SK-N-SH treated with all-trans-retinoic acid at 6 μM for 48 hours (cell line): ENCODE measurements at regions not wholly inside any gene's neighbourhood (a gene's known extent, or its start where the extent isn't known, plus 50 kb on each side); places are given as distances from the start of the nearest gene placed in this dataset.

Experiments used
- ATAC-seq: fragments of 200-7000 bp; cut with Tn5 transposase; 3 replicates; pipeline ENCODE4 v1.9.1; 2020; ENCODE audit warnings: mild to moderate bottlenecking, moderate library complexity
- ARNTL ChIP-seq: fragments of 450-650 bp; formaldehyde crosslinking; IDR thresholded peaks from 2 replicates; pipeline ENCODE4 v1.5.0; 2020; ENCODE audit warnings: low read depth, mild to moderate bottlenecking, moderate library complexity, borderline replicate concordance
- BACH2 ChIP-seq: fragments of 250-450 bp; sonication (Bioruptor Pico); IDR thresholded peaks from 2 replicates; pipeline ENCODE4 v1.9.0; 2021; ENCODE audit warnings: mild to moderate bottlenecking, borderline replicate concordance
- CSRNP3 ChIP-seq: fragments of 250-450 bp; sonication (Bioruptor Pico); IDR thresholded peaks from 2 replicates; pipeline ENCODE4 v1.5.1; 2021; ENCODE audit warnings: mild to moderate bottlenecking, moderate library complexity
- ESRRG ChIP-seq: fragments of 250-450 bp; sonication (Bioruptor Pico); IDR thresholded peaks from 2 replicates; pipeline ENCODE4 v1.6.1; 2021; ENCODE audit warnings: mild to moderate bottlenecking
- GLIS3 ChIP-seq: fragments of 250-450 bp; sonication (Bioruptor Pico); IDR thresholded peaks from 2 replicates; pipeline ENCODE4 v1.5.0; 2020; ENCODE audit warnings: mild to moderate bottlenecking, moderate library complexity
- ISL1 ChIP-seq: fragments of 250-450 bp; sonication (Bioruptor Pico); IDR thresholded peaks from 2 replicates; pipeline ENCODE4 v2.1.2; 2022; ENCODE audit warnings: mild to moderate bottlenecking, moderate library complexity
- OSR1 ChIP-seq: fragments of 250-450 bp; sonication (Bioruptor Pico); IDR thresholded peaks from 2 replicates; pipeline ENCODE4 v1.8.0; 2022; ENCODE audit warnings: moderate library complexity, mild to moderate bottlenecking, inconsistent platforms
- PATZ1 ChIP-seq: fragments of 250-450 bp; sonication (Bioruptor Pico); IDR thresholded peaks from 2 replicates; pipeline ENCODE4 v1.8.0; 2020; ENCODE audit warnings: mild to moderate bottlenecking, moderate library complexity, borderline replicate concordance
- POU6F1 ChIP-seq: fragments of 250-450 bp; sonication (Bioruptor Pico); IDR thresholded peaks from 2 replicates; pipeline ENCODE4 v1.8.0; 2021; ENCODE audit warnings: low read depth, mild to moderate bottlenecking, moderate library complexity, borderline replicate concordance
- PPARA ChIP-seq: fragments of 250-450 bp; sonication (Bioruptor Pico); IDR thresholded peaks from 2 replicates; pipeline ENCODE4 v1.5.0; 2020; ENCODE audit warnings: mild to moderate bottlenecking, borderline replicate concordance
- RARB ChIP-seq: fragments of 250-450 bp; sonication (Bioruptor Pico); IDR thresholded peaks from 2 replicates; pipeline ENCODE4 v1.8.0; 2021; ENCODE audit warnings: mild to moderate bottlenecking, moderate library complexity
- SNAI2 ChIP-seq: fragments of 250-450 bp; sonication (Bioruptor Pico); IDR thresholded peaks from 2 replicates; pipeline ENCODE4 v1.5.0; 2020; ENCODE audit warnings: mild to moderate bottlenecking, moderate library complexity
- TCF4 ChIP-seq: fragments of 250-450 bp; sonication (Bioruptor Pico); IDR thresholded peaks from 2 replicates; pipeline ENCODE4 v1.8.0; 2021; ENCODE audit warnings: mild to moderate bottlenecking, moderate library complexity, borderline replicate concordance
- TOX ChIP-seq: fragments of 250-450 bp; sonication (Bioruptor Pico); IDR thresholded peaks from 2 replicates; pipeline ENCODE4 v1.8.0; 2021; ENCODE audit warnings: mild to moderate bottlenecking, moderate library complexity, borderline replicate concordance
- TSHZ2 ChIP-seq: fragments of 250-450 bp; sonication (Bioruptor Pico); IDR thresholded peaks from 2 replicates; pipeline ENCODE4 v1.5.0; 2020; ENCODE audit warnings: mild to moderate bottlenecking, moderate library complexity
- ZC3H10 ChIP-seq: fragments of 250-450 bp; sonication (Bioruptor Pico); IDR thresholded peaks from 2 replicates; pipeline ENCODE4 v1.5.1; 2021; ENCODE audit warnings: mild to moderate bottlenecking, moderate library complexity
- ZFP3 ChIP-seq: fragments of 250-450 bp; sonication (Bioruptor Pico); IDR thresholded peaks from 2 replicates; pipeline ENCODE4 v1.5.0; 2020; ENCODE audit warnings: mild to moderate bottlenecking, moderate library complexity
- ZFP30 ChIP-seq: fragments of 450-650 bp; formaldehyde crosslinking; IDR thresholded peaks from 2 replicates; pipeline ENCODE4 v1.5.0; 2022; ENCODE audit warnings: mild to moderate bottlenecking, moderate library complexity
- ZNF565 ChIP-seq: fragments of 450-650 bp; formaldehyde crosslinking; conservative IDR thresholded peaks from 2 replicates; pipeline ENCODE4 v1.5.0; 2020; ENCODE audit warnings: low read depth, mild to moderate bottlenecking, moderate library complexity
- ZNF70 ChIP-seq: fragments of 450-650 bp; formaldehyde crosslinking; IDR thresholded peaks from 2 replicates; pipeline ENCODE4 v1.5.0; 2020; ENCODE audit warnings: mild to moderate bottlenecking, moderate library complexity
- ZNF8 ChIP-seq: fragments of 450-650 bp; formaldehyde crosslinking; IDR thresholded peaks from 2 replicates; pipeline ENCODE4 v1.5.0; 2020; ENCODE audit warnings: mild to moderate bottlenecking, moderate library complexity
- TF ChIP-seq, protein P1 (sequence below): fragments of 250-450 bp; sonication (Bioruptor Pico); IDR thresholded peaks from 2 replicates; pipeline ENCODE4 v1.5.1; 2020; ENCODE audit warnings: low read depth, mild to moderate bottlenecking, moderate library complexity

GRCh38 chr7:86479144-86479543 is 164.6 kb upstream of the GRM3 start:
- ATAC-seq = no peak
- TF ChIP-seq RARB (CRISPR knock-in tag) (no peak), OSR1 (CRISPR knock-in tag) (no peak), PPARA (CRISPR knock-in tag) (no peak), ISL1 (no peak), ZFP3 (CRISPR knock-in tag) (no peak), ARNTL (CRISPR knock-in tag) (no peak), ZNF8 (CRISPR knock-in tag) (no peak), BACH2 (CRISPR knock-in tag) (no peak), GLIS3 (CRISPR knock-in tag) (no peak), TSHZ2 (CRISPR knock-in tag) (no peak), ZNF565 (CRISPR knock-in tag) (no peak), POU6F1 (CRISPR knock-in tag) (no peak), ZC3H10 (CRISPR knock-in tag) (no peak), ESRRG (CRISPR knock-in tag) (no peak), PATZ1 (CRISPR knock-in tag) (no peak)

DNA sequence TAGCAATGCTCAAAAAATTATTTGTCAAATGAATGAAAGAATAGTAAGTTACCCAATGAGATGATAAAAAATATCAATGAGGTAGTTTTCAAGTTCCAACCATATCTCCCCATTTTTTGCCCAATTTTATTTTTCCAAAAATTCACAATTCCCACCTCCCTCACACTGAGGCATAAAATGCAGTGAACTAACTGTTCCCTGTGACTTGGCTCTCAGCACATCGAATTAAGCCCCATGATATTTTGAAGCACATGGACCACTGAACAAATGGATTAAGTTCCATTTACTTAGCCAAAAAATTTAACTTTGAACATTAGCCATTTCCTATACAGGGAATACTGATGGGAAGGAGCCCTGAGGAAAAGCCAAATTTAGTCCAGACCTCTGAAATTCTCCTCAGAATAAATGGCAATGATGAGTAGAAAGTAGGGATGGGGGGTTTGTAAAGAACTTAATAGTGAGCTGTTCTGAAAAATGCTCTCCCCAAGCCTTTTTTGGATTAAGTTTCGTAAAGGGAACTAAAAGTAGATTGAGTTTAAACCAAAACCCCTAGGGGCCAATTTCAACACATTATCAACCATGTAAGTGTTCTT is 166.3 kb upstream of the GRM3 start:
- no peak for ATAC-seq
- TF ChIP-seq POU6F1 (CRISPR knock-in tag) = no peak
- TF ChIP-seq TCF4 (CRISPR knock-in tag) = no peak
- TF ChIP-seq ESRRG (CRISPR knock-in tag) = no peak
- TF ChIP-seq ZC3H10 (CRISPR knock-in tag) = no peak
- no peak for TF ChIP-seq PATZ1 (CRISPR knock-in tag)
- TF ChIP-seq, protein P1, sequence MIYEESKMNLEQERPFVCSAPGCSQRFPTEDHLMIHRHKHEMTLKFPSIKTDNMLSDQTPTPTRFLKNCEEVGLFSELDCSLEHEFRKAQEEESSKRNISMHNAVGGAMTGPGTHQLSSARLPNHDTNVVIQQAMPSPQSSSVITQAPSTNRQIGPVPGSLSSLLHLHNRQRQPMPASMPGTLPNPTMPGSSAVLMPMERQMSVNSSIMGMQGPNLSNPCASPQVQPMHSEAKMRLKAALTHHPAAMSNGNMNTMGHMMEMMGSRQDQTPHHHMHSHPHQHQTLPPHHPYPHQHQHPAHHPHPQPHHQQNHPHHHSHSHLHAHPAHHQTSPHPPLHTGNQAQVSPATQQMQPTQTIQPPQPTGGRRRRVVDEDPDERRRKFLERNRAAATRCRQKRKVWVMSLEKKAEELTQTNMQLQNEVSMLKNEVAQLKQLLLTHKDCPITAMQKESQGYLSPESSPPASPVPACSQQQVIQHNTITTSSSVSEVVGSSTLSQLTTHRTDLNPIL (CRISPR knock-in tag) = no peak
- no peak for TF ChIP-seq ISL1
- no peak for TF ChIP-seq SNAI2 (CRISPR knock-in tag)
- no peak for TF ChIP-seq CSRNP3 (CRISPR knock-in tag)
- TF ChIP-seq GLIS3 (CRISPR knock-in tag) = no peak
- TF ChIP-seq ZNF565 (CRISPR knock-in tag) = no peak
- TF ChIP-seq OSR1 (CRISPR knock-in tag) = no peak
- no peak for TF ChIP-seq ZNF70 (CRISPR knock-in tag)
- TF ChIP-seq TOX (CRISPR knock-in tag) = no peak
- TF ChIP-seq PPARA (CRISPR knock-in tag) = no peak
- no peak for TF ChIP-seq BACH2 (CRISPR knock-in tag)
- no peak for TF ChIP-seq ARNTL (CRISPR knock-in tag)
- no peak for TF ChIP-seq ZFP30 (CRISPR knock-in tag)
